ENCODE measurements at regions not wholly inside any gene's neighbourhood (a gene's known extent, or its start where the extent isn't known, plus 50 kb on each side); places are given as distances from the start of the nearest gene placed in this dataset.
"Not testable (repeated sequence)": the region's sequence is repeated elsewhere in the genome, so short reads cannot be mapped to it uniquely, and the experiment has no call there.

DNA sequence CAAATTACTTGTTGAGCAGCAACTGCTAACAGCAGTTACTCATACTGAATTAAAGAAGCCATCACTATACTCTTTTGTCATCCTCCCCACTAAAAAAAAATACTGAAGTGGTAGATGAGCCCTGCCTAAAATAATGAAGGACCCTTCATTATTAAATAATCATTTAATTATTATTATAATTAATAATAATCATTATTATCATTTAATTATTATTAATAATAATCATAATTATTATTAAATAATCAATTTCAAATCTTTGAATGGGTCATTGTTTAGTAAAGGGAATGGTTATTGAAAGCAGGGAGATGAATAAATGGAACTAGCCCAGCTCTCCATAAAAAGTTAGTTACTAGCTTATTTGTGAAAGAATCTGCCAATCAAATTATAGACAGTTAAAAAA is 396.4 kb downstream of the NFIB start:
- DNase-seq (ENCODE audit: low read depth, low spot score): no peak
- TF ChIP-seq, protein P1, sequence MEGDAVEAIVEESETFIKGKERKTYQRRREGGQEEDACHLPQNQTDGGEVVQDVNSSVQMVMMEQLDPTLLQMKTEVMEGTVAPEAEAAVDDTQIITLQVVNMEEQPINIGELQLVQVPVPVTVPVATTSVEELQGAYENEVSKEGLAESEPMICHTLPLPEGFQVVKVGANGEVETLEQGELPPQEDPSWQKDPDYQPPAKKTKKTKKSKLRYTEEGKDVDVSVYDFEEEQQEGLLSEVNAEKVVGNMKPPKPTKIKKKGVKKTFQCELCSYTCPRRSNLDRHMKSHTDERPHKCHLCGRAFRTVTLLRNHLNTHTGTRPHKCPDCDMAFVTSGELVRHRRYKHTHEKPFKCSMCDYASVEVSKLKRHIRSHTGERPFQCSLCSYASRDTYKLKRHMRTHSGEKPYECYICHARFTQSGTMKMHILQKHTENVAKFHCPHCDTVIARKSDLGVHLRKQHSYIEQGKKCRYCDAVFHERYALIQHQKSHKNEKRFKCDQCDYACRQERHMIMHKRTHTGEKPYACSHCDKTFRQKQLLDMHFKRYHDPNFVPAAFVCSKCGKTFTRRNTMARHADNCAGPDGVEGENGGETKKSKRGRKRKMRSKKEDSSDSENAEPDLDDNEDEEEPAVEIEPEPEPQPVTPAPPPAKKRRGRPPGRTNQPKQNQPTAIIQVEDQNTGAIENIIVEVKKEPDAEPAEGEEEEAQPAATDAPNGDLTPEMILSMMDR (IDR thresholded peaks at IDR 0.05; ENCODE audit: insufficient read depth, low read length, missing control alignments): no peak
- CTCF ChIA-PET: no interaction called here
- no peak overlapping the region for H3K4me3 ChIP-seq (ENCODE audit: low read depth, low read length)
- POLR2A ChIA-PET: no interaction called here

DNA sequence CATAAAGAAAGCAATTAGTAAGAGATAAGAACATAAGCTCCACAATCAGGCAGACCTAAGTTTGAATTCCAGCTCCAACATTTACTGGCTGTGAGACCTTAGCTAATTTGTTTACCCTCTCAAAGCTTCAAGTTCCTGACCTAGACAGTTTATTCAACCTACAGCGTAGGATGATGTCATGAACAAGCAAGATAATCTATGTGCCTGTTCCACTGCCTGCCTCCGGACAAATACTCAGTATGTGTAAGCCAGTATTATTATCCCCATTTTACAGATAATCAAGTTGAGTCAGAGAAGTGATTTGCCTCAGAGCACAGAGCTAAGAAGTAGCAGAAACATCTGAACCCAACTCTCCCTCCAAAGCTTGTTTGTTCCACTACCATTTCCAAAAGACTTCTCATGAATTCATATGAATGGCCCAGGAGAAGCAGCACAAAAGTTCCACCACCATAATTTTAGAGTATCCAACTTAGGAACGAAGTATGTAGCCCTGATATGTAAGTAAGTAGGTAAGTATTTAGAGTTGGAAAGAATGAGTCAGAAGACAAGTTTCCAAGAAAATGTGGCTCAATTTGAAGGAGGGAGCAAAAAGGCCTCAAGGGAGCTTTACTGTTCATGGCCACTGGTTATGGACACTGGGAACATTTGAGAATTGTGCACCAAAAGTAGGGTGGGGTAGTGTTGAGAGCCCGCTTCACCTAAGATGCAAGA is 398.2 kb downstream of the NFIB start:
- H3K4me3 ChIP-seq (ENCODE audit: low read depth, low read length): no peak overlapping the region
- TF ChIP-seq, protein P1 (IDR thresholded peaks at IDR 0.05; ENCODE audit: insufficient read depth, low read length, missing control alignments): no peak
- DNase-seq (ENCODE audit: low read depth, low spot score): no peak
- POLR2A ChIA-PET: no interaction called here
- CTCF ChIA-PET: no interaction called here

DNA sequence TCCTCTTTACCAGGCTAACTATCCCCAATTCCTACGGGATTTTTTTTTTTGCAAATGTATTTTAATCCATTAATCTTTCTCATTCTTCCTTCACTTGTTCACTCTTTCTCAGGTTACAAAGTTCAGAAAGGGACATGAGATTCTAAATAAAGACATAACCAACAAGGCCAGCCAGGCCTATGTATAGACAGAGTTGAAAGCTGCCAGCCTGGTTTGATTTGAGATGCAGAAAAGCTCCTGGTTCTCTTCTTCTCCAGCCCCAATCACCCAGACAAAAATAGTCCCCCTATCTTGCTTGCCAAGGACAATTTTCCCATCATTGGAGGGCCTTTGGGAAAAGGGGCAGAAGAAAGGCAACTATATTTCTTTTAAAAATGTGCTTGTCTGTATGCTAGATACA is 398.8 kb downstream of the NFIB start:
- CTCF ChIA-PET: no interaction called here
- H3K4me3 ChIP-seq (ENCODE audit: low read depth, low read length): no peak overlapping the region
- POLR2A ChIA-PET: no interaction called here
- TF ChIP-seq, protein P1 (IDR thresholded peaks at IDR 0.05; ENCODE audit: insufficient read depth, low read length, missing control alignments): no peak
- DNase-seq (ENCODE audit: low read depth, low spot score): no peak

DNA sequence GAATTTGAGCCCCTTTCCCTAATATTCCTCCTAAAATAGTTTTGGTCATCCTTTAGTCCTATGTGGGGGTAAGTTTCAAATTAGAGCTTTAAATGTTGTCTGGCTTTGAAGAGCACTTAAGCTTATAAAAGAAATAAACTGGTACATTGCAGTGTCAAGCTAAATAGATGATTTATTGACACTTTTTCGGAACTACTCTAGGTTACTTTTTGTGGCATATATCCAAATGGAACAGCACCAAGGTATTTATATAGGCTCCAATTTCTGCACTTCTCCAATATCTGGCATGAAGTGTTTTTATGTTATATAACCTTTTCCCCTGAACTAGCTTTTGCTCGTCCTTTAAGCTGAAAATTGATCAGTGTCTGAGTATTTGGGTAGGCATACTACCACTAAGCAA is 402.5 kb downstream of the NFIB start:
- no peak overlapping the region for H3K4me3 ChIP-seq (ENCODE audit: low read depth, low read length)
- CTCF ChIA-PET: no interaction called here
- POLR2A ChIA-PET: no interaction called here
- TF ChIP-seq, protein P1 (IDR thresholded peaks at IDR 0.05; ENCODE audit: insufficient read depth, low read length, missing control alignments): no peak
- no peak for DNase-seq (ENCODE audit: low read depth, low spot score)

DNA sequence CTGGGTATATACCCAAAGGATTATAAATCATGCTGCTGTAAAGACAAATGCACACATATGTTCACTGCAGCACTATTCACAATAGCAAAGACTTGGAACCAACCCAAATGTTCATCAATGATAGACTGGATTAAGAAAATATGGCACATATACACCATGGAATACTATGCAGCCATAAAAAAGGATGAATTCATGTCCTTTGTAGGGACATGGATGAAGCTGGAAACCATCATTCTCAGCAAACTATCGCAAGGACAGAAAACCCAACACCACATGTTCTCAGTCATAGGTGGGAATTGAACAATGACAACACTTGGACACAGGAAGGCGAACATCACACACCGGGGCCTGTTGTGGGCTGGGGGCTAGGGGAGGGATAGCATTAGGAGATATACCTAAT is 406.1 kb downstream of the NFIB start:
- CTCF ChIA-PET; POLR2A ChIA-PET; DNase-seq (ENCODE audit: low read depth, low spot score); H3K4me3 ChIP-seq (ENCODE audit: low read depth, low read length): not testable (repeated sequence)

DNA sequence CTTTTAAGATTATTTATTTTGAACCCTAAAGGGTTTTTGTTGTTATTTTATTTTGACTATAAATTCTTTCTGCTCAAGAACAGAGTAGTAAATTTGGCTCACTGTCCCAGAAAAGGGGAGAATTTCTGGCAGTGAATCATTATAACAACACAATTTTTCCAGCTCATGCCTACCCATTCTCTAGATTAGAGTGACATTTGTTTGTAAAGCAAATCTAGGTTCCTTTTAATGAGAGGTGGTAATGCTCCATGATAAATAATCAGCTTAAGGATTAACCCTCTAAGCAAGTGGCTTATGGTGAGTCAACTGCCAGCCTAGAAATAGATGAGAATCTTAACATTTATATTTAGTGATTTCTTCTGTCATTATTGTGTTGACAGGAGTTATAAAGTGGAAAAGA is 409.2 kb downstream of the NFIB start:
- H3K4me3 ChIP-seq (ENCODE audit: low read depth, low read length): no peak overlapping the region
- TF ChIP-seq, protein P1 (IDR thresholded peaks at IDR 0.05; ENCODE audit: insufficient read depth, low read length, missing control alignments): no peak
- DNase-seq (ENCODE audit: low read depth, low spot score): no peak
- CTCF ChIA-PET: no interaction called here
- POLR2A ChIA-PET: no interaction called here

DNA sequence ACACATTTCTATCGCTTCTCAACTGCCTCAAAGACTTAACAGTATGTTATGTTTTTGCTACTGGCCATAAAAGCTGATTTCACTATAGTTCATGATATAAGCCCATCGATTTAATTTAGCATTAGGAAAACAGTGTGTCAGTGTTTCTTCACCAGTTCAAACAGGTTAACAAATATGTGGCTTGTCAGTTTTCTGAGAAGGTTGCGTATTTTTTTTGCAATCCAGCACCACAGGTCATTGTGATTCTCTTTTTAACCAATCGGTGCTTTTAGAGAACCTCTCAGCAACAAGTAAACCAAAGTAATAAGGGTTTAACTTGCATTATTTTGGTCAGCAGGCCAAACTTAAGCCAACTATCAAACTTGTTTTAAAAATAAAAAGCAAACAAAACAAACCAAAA is 409.6 kb downstream of the NFIB start:
- H3K4me3 ChIP-seq (ENCODE audit: low read depth, low read length): no peak overlapping the region
- ChIA-PET CTCF (no interaction called here), POLR2A (no interaction called here)
- no peak for DNase-seq (ENCODE audit: low read depth, low spot score)
- TF ChIP-seq, protein P1 (IDR thresholded peaks at IDR 0.05; ENCODE audit: insufficient read depth, low read length, missing control alignments): no peak

All from AG04449 (cell line).